GM18867 (cell line): ENCODE measurements at regions not wholly inside any gene's neighbourhood (a gene's known extent, or its start where the extent isn't known, plus 50 kb on each side); places are given as distances from the start of the nearest gene placed in this dataset.
"Not testable (repeated sequence)": the region's sequence is repeated elsewhere in the genome, so short reads cannot be mapped to it uniquely, and the experiment has no call there.

Experiments used
- ATAC-seq: cut with Tn5 transposase; IDR thresholded peaks from one replicate; pipeline ENCODE4 v1.9.1; 2021; ENCODE audit warnings: mild to moderate bottlenecking, moderate library complexity; ENCODE audit not compliant: unreplicated experiment

- ATAC-seq: peak; percentile 36
These were observed 114.3 kb upstream of the EPB41L4A start for GRCh38 chr5:112533362-112533761.

- no peak for ATAC-seq
These were observed 115.0 kb upstream of the EPB41L4A start for GRCh38 chr5:112534067-112534583.

DNA sequence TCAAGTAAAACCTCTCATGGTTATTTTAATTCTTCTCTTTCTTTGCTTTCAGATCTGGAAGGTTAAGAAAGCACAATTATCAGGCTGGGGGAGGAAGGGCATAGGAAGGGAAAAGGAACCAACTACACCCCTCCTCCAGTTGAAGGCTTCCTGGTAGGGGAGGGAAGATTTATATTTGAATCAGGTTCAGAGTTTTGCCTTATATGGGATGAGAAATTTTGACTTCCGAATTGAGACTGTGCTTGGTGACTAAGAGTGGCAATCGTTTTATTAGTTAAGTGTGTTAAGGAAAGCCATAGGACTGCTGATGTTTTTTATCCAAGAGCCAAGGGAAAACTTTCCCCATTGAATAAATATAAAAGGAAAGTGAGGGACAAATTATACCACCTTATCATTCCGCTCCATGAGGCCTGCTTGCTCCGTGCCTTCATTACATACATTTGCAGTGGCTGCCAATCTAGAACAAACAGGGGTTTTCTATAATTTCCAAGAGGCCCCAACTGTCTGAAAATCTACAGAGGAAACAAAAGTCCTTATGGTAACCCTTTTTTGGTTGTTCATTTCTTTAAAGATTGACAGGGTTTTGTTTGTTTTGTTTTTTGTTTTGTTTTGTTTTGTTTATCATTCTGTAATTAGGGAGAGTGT lies 115.7 kb upstream of the EPB41L4A start:
- peak; percentile 51 for ATAC-seq

GRCh38 chr5:112535356-112535755 lies 116.3 kb upstream of the EPB41L4A start:
- ATAC-seq: no peak

- not testable (repeated sequence) for ATAC-seq
These were observed 125.5 kb upstream of the EPB41L4A start for GRCh38 chr5:112544558-112544957.

DNA sequence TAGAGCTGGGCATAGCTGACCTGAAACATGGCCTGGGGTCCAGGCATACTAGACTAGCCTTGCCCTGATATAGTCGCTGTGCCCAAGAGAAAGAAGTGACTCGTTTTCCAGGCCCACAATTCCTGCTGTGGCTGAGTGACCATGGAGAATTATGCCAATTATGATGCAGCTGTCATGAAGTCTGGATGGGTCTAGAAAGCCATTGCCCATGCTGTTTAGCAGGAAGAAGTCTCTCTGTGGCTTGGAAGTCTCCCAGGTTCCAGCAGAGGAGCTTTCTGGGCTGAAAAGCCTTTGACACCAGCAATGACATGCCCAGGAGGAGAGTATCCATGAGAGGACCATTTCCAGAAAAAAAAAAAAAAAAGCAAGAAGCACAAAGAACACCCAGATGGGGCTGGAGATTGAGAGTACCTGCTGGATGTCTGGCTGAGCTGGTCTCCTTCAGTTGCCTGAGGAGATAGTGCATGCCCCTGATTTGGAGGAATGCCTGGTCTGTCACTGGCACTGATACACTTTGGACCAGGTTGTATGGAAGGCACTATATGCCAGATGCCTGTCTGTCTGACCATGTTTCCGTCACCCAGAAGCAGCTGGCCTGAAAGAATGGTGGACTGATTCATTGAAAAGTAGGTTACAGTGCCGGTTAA lies 128.0 kb upstream of the EPB41L4A start:
- no peak for ATAC-seq

DNA sequence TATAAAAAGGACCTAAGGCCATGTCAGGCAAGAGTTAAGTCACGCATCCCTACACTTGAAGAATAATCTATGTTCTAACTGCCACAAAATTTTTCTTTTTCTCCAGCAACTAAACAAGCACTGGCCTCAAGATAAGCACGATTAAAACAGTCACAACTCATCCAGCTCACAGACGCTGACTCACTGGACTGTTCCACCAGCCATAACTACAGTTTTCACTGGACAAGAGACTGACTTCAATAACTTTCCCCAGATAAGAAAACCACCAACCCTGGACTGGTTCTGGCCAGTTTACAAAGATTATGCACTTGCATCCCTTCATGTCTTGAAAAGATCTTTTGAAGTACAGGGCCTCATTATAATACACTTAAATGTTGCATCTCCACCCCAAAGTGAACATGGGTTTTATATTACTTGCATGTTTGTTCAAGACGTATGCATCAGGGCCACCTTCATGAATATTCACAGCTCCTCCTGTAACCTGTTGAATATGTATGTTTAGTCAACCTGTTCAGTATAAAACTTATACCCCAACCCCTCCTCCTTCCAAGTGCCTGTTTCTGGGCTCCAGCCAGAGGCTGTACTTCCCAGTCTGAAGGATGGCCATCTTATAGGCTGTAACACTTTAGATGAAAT lies 129.3 kb upstream of the EPB41L4A start:
- ATAC-seq: no peak

DNA sequence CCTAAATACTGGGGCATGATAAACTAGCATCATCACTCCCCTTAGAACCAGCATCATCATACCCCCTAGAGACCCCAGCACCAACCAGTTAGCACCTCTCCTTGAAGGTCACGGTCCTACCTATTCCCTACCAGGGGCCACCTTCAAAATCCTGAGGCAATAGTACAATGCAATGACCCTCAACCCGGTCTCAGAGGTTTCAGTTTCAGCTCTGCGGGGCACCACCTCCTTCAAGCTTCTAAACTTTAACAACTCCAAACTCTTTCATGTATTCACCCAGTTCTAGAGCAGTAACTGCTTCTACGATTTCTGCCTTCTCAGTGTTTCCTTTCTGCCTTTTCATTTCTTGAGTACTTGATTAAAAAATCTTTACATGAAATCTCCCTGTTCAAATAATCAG lies 130.1 kb upstream of the EPB41L4A start:
- peak; percentile 70 for ATAC-seq

- peak; percentile 39 for ATAC-seq
These were observed 130.6 kb upstream of the EPB41L4A start for GRCh38 chr5:112549605-112550166.

DNA sequence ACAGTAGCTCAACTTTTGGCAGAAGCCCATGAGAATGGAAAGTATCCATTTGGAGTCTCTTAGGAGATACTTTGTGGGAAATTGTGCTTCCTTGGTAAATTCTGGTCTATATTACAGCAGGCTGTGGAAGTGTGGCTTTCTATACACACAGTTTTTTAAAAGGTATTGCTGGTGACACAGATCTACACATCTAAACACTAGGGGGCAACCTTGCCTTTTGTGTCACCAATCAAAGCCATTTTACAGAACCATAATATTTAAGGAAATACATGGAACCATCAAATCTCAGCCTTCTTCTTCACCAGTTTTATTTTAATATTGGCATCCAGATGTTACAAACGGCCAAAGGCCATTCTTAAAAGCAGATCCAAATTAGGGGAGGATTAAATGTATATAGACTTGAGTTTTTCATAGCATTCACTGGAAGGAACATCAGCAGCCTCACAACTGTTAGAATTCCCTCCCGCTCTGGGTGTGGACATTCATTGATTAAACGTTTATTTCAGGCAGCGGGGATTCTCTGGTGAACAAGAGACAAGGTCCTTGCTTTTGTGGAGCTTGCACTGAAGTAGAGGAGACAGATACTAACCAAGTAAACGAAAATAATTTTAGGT lies 132.4 kb upstream of the EPB41L4A start:
- no peak for ATAC-seq

DNA sequence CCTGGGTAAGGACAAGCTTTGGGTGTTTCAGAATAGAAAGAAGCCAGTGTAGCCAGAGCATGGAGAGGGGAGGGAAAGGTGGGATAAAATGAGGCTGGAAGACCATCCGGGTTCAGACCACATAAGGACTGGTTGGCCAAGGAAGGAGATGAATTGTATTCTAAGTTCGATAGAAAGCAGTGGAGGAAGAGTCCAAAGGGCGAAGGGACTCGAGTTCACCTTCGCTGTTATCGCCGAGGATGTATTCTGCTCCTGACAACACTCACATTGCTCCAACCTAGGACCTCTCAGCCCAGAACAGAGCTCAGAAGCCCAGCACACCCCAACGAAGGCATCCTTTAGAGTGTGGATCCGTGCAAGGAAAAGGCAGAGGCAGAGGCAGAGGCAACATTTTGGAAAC lies 133.1 kb upstream of the EPB41L4A start:
- no peak for ATAC-seq

DNA sequence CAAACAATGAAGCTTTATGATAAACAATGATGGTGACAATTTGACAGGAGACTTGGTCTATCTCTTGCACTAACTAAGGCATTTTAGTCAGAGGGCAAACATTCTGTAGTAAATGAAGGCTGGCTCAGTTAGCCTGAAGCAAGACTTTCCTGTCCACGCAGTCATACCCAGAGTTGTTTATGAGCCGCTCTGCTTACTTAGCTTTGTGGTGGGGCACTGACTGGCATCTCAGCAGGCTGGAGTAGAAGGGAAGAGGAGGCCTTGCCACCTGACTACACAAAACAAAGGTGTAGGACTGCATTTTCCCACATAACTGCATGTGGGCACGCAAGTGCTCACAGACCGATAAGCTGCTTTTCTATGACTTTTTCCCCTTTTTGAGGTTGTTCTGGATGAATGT lies 133.7 kb upstream of the EPB41L4A start:
- ATAC-seq: no peak

GRCh38 chr5:112554101-112554977 lies 135.3 kb upstream of the EPB41L4A start:
- no peak for ATAC-seq

- no peak for ATAC-seq
These were observed 136.1 kb upstream of the EPB41L4A start for GRCh38 chr5:112555197-112555596.

- ATAC-seq: no peak
These were observed 136.6 kb upstream of the EPB41L4A start for GRCh38 chr5:112555691-112556090.

GRCh38 chr5:112559501-112559900 lies 140.4 kb upstream of the EPB41L4A start:
- ATAC-seq: not testable (repeated sequence)

DNA sequence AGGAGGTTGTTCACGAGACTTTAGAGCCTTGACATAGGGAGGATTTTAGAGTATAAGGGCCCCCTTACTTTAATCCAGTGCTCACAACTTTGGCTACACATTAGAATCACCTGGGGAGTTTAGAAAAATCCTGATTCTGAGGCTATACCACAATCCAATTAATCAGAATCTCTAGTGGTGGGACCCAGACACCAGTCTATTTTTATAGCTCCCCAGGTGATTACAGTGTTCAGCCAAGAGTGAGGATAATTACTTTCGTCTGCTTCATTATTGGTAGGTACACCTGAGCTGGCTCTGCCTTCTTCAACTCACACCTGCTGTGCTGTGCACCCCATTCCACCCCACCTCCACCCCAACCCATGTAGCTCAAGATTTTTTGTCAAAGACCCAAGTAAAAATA lies 141.3 kb upstream of the EPB41L4A start:
- no peak for ATAC-seq

DNA sequence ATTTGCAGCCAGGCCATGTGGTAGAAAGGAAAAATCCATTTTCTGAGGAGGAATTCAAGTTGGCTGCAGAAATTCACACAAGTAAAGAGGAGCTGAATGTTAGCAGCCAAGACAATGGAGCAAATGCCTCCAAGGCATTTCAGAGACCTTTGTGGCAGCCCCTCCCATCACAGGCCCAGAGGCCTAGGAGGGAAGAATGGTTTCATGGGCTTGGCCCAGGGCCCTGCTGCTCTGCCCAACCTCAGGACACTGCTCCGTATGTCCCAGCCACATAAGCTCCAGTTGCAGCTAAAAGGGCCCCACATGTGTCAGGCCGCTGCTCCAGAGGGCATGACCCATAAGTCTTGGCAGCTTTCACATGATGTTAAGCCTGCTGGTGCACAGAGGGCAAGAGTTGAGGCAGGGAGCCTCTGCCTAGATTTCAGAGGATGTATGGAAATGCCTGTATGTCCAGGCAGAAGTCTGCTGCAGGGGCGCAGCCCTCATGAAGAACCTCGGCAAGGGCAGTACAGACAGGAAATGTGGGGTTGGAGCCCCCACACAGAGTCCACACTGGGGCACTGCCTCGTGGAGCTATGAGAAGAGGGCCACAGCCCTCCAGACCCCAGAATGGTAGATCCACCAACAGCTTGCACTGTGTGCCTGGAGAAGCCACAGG lies 144.2 kb upstream of the EPB41L4A start:
- no peak for ATAC-seq

DNA sequence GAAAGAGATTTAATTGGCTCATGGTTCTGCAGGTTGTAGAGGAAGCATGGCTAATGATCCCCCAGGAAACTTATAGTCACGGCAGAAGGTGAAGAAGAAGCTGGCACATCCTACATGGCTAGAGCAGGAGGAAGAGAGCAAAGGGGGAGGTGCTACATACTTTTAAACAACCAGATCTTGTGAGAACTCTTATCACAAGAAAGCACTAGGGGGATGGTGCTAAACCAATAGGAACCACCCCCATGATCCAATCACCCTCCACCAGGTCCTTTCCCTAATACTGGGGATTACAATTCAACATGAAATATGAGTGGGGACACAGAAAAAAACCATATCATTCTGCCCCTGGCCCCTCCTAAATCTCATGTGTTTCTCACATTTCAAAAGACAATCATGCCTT lies 147.2 kb upstream of the EPB41L4A start:
- ATAC-seq: no peak

DNA sequence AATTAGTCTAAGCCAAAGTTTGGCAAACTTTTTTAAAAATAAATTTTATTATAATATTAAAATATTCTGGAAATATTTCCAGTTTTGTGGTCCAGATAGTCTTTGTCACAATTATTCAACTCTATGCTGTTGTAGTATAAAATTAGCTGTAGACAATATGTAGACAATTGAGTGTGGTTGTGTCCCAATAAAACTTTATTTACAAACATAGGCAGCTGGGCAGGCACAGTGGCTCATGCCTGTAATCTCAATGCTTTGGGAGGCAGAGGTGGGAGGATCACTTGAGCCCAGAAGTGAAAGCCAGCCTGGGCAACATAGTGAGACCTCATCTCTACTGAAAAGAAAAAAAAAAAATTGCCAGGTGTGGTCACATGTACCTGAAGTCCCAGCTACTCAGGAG lies 150.5 kb upstream of the EPB41L4A start:
- ATAC-seq: no peak
